Neural cell (in vitro differentiated cells): ENCODE measurements at regions not wholly inside any gene's neighbourhood (a gene's known extent, or its start where the extent isn't known, plus 50 kb on each side); places are given as distances from the start of the nearest gene placed in this dataset.

Experiments
- H2AFZ ChIP-seq: fragments of 200-600, 300-800 bp; sonication (generic), shearing (Covaris generic); 2 replicates; pipeline ENCODE4 v1.6.0; 2014; ENCODE audit warnings: low read depth, mild to moderate bottlenecking, antibody characterized with exemption, low read length, moderate library complexity
- H3F3A ChIP-seq: fragments of 200-600 bp; shearing (Covaris generic); 2 replicates; pipeline ENCODE4 v1.6.1; 2016; ENCODE audit warnings: mild to moderate bottlenecking, moderate library complexity, mixed read lengths, antibody characterized with exemption, low read length; ENCODE audit not compliant: insufficient read depth, poor library complexity, severe bottlenecking
- H3K27ac ChIP-seq: fragments of 200-600, 300-800 bp; sonication (generic), shearing (Covaris generic); 2 replicates; pipeline ENCODE4 v1.5.1; 2014; ENCODE audit warnings: mild to moderate bottlenecking, low read length, moderate library complexity
- H3K27me3 ChIP-seq: fragments of 300-800, 200-600 bp; sonication (generic), shearing (Covaris generic); 2 replicates; pipeline ENCODE4 v1.6.0; 2014; ENCODE audit warnings: mild to moderate bottlenecking, low read depth, low read length, moderate library complexity; ENCODE audit not compliant: insufficient read depth
- H3K36me3 ChIP-seq: fragments of 300-800, 200-600 bp; sonication (generic), shearing (Covaris generic); 2 replicates; pipeline ENCODE4 v1.5.1; 2014; ENCODE audit warnings: mild to moderate bottlenecking, antibody characterized with exemption, low read length, moderate library complexity; ENCODE audit not compliant: insufficient read depth
- H3K4me2 ChIP-seq: fragments of 300-800, 200-600 bp; sonication (generic), shearing (Covaris generic); 2 replicates; pipeline ENCODE4 v1.6.0; 2014; ENCODE audit warnings: mild to moderate bottlenecking, low read length
- H3K4me3 ChIP-seq: fragments of 300-800, 200-600 bp; sonication (generic), shearing (Covaris generic); 2 replicates; pipeline ENCODE4 v1.5.1; 2014; ENCODE audit warnings: mild to moderate bottlenecking, low read length, moderate library complexity
- H3K79me2 ChIP-seq: fragments of 200-600 bp; shearing (Covaris generic); replicated peaks from 2 replicates; pipeline ENCODE4 v1.6.0; 2014; ENCODE audit warnings: mild to moderate bottlenecking, low read length, moderate library complexity; ENCODE audit not compliant: insufficient read depth
- H3K9ac ChIP-seq: fragments of 300-800, 200-600 bp; sonication (generic), shearing (Covaris generic); 2 replicates; pipeline ENCODE4 v1.6.1; 2016; ENCODE audit warnings: mild to moderate bottlenecking, low read length, mixed read lengths
- H3K9me2 ChIP-seq: fragments of 200-600 bp; shearing (Covaris generic); 2 replicates; pipeline ENCODE4 v1.6.1; 2016; ENCODE audit warnings: mild to moderate bottlenecking, low read length, mixed read lengths; ENCODE audit not compliant: insufficient read depth
- H3K9me3 ChIP-seq: fragments of 200-600, 300-800 bp; sonication (generic), shearing (Covaris generic); 2 replicates; pipeline ENCODE4 v1.6.1; 2016; ENCODE audit warnings: mild to moderate bottlenecking, mixed run types, low read length, moderate library complexity, mixed read lengths
- H4K20me1 ChIP-seq: fragments of 200-600 bp; shearing (Covaris generic); 2 replicates; pipeline ENCODE4 v1.6.1; 2016; ENCODE audit warnings: mild to moderate bottlenecking, mixed run types; ENCODE audit not compliant: insufficient read depth
- CTCF ChIP-seq: fragments of 450-650 bp; IDR thresholded peaks from 2 replicates; pipeline ENCODE4 v1.5.1; 2014; ENCODE audit warnings: antibody characterized with exemption, mild to moderate bottlenecking, moderate library complexity; ENCODE audit not compliant: poor library complexity, severe bottlenecking
- EP300 ChIP-seq: fragments of 450-650 bp; conservative IDR thresholded peaks from 2 replicates; pipeline ENCODE4 v1.6.1; 2014; ENCODE audit warnings: antibody characterized with exemption, mild to moderate bottlenecking, moderate library complexity; ENCODE audit not compliant: poor library complexity, severe bottlenecking
- EZH2 ChIP-seq: fragments of 200-600, 300-800 bp; shearing (Covaris generic), sonication (generic); IDR thresholded peaks from 2 replicates; pipeline ENCODE4 v1.6.1; 2014; ENCODE audit warnings: antibody characterized with exemption, low read length, borderline replicate concordance, mild to moderate bottlenecking; ENCODE audit not compliant: insufficient read depth, poor library complexity, severe bottlenecking
- MXI1 ChIP-seq: fragments of 450-650 bp; conservative IDR thresholded peaks from 2 replicates; pipeline ENCODE4 v1.6.1; 2014; ENCODE audit warnings: antibody characterized with exemption, mild to moderate bottlenecking; ENCODE audit not compliant: poor library complexity, severe bottlenecking
- POLR2AphosphoS5 ChIP-seq: IDR thresholded peaks from 2 replicates; pipeline ENCODE4 v1.6.1; 2012
- RAD21 ChIP-seq: fragments of 450-650 bp; conservative IDR thresholded peaks from 2 replicates; pipeline ENCODE4 v1.6.1; 2014; ENCODE audit warnings: antibody characterized with exemption, mild to moderate bottlenecking, moderate library complexity
- REST ChIP-seq: IDR thresholded peaks from 2 replicates; pipeline ENCODE4 v1.6.1; 2012; ENCODE audit warnings: borderline replicate concordance
- SMC3 ChIP-seq: fragments of 450-650 bp; conservative IDR thresholded peaks from 2 replicates; pipeline ENCODE4 v1.6.1; 2014; ENCODE audit warnings: antibody characterized with exemption, mild to moderate bottlenecking, moderate library complexity; ENCODE audit not compliant: poor library complexity
- TAF1 ChIP-seq: IDR thresholded peaks from 2 replicates; pipeline ENCODE4 v1.6.1; 2012; ENCODE audit warnings: low read depth

GRCh38 chr6:6730831-6731230 lies 142.3 kb downstream of the LY86 start:
- H4K20me1 ChIP-seq = no peaks in the 10 kb centered on the region
- no peaks in the 10 kb centered on the region for H3K79me2 ChIP-seq
- H3F3A ChIP-seq = no peaks in the 10 kb centered on the region
- no peaks in the 10 kb centered on the region for H3K9me3 ChIP-seq
- H3K36me3 ChIP-seq = no peaks in the 10 kb centered on the region
- H3K9ac ChIP-seq = no peak overlapping the region
- no peak overlapping the region for H3K4me3 ChIP-seq
- TF ChIP-seq RAD21 = no peak
- TF ChIP-seq SMC3 = no peak
- no peak for TF ChIP-seq REST
- no peak for TF ChIP-seq CTCF
- no peak for TF ChIP-seq EP300
- TF ChIP-seq EZH2 = no peak
- TF ChIP-seq MXI1 = no peak
- TF ChIP-seq POLR2AphosphoS5 = no peak
- TF ChIP-seq TAF1 = no peak
- H3K27me3 ChIP-seq = no peaks in the 10 kb centered on the region
- no peak overlapping the region for H2AFZ ChIP-seq
- no peaks in the 10 kb centered on the region for H3K9me2 ChIP-seq
- no peak overlapping the region for H3K4me2 ChIP-seq
- no peak overlapping the region for H3K27ac ChIP-seq

- Histone ChIP-seq H3K4me3 (no peak overlapping the region), H3K79me2 (no peaks in the 10 kb centered on the region), H3K9me2 (no peaks in the 10 kb centered on the region), H3K9me3 (no peaks in the 10 kb centered on the region), H3K9ac (no peak overlapping the region), H3K36me3 (no peaks in the 10 kb centered on the region), H3K27me3 (no peaks in the 10 kb centered on the region), H4K20me1 (no peaks in the 10 kb centered on the region), H3K4me2 (no peak overlapping the region), H3F3A (no peaks in the 10 kb centered on the region), H2AFZ (no peak overlapping the region), H3K27ac (no peak overlapping the region)
- TF ChIP-seq CTCF (no peak), EZH2 (no peak), RAD21 (no peak), TAF1 (no peak), EP300 (no peak), SMC3 (no peak), MXI1 (no peak), POLR2AphosphoS5 (no peak), REST (no peak)
Observed at GRCh38 chr6:6734479-6735465, 146.3 kb downstream of the LY86 start.
